ENCODE measurements at regions not wholly inside any gene's neighbourhood (a gene's known extent, or its start where the extent isn't known, plus 50 kb on each side); places are given as distances from the start of the nearest gene placed in this dataset.
"Not testable (repeated sequence)": the region's sequence is repeated elsewhere in the genome, so short reads cannot be mapped to it uniquely, and the experiment has no call there.

DNA sequence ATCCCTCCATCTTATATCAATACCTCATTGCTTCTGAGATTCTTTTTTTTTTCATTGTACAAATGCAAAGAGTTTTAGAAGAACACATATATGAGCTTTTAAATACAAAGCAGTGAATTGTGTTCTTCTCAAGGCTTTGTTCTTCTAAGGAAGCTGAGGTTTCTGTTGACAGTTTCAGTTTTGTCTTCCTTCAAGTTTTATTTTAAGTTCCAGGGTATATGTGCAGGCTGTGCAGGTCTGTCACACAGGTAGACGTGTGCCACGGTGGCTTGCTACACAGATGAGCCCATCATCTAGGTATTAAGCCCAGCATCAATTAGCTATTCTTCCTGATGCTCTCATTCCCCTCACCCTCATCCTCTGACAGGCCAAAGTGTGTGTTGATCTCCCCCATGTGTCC, 201.2 kb upstream of the DIPK2B start:
- no peak for ATAC-seq
- 42 to 61% methylated on average over 2 of the region's 2 CpGs for WGBS, 2 donors (ENCODE audit: low coverage in 1 of 2)
- Histone ChIP-seq H3K4me1 (no peaks in the 10 kb centered on the region), H3K4me3 (no peak overlapping the region), H3K27ac (no peak overlapping the region), H3K36me3 (no peaks in the 10 kb centered on the region), H3K9me3 (no peaks in the 10 kb centered on the region), H3K27me3 (no peaks in the 10 kb centered on the region)
- TF ChIP-seq POLR2A (IDR thresholded peaks at IDR 0.05), result no peak
- TF ChIP-seq POLR2AphosphoS5 (IDR thresholded peaks at IDR 0.05), result no peak
- no peak for TF ChIP-seq CTCF (IDR thresholded peaks at IDR 0.05)
- TF ChIP-seq EP300 (IDR thresholded peaks at IDR 0.05), result no peak

- 38 to 56% methylated on average over 6 to 7 of the region's 8 CpGs for WGBS, 2 donors (ENCODE audit: low coverage in 1 of 2)
- peak overlapping the region in 3 of 4 donors; percentile 42 to 51 (median 47) for H3K27ac ChIP-seq
Observed at GRCh38 chrX:45400951-45401725, 200.5 kb upstream of the DIPK2B start.

DNA sequence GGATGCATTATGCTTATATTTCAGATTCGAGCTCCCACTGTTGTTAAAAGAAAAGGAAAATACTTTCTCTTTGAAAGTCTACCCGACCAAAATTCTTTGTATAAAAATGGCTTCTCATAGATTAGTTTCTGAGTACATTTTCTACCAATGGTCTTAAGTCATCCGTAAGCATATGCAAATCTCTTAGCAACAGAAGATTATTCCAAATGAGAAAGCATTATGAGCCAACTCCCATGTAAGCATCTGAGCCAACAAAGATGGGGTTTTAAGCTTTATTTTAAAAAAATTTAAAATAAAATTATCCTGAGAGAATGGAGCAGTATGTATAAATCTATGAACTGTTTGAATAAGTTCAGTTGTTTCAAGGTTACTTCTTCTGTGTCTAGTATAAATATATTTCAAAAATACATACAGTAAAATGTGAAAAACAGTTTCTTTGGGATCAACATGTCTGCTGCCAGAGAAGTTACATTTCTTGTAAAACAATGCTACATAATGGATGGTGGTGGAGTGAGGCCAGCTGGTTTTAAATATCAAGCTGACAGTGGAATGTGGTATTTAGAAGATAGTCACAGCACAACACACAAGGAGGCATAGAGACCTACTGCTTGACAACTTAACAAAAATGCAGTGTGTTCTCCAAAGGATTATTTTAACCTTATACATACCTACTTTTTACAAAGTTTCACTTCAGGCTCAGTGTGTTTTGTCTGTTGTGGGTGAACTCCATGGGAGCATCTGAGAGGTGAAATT, 199.5 kb upstream of the DIPK2B start:
- WGBS, 2 donors (ENCODE audit: low coverage in 1 of 2), result 24 to 31% methylated on average over 3 of the region's 3 CpGs
- TF ChIP-seq POLR2AphosphoS5 (IDR thresholded peaks at IDR 0.05) (no peak), CTCF (IDR thresholded peaks at IDR 0.05) (no peak), EP300 (IDR thresholded peaks at IDR 0.05) (no peak)

More at GRCh38 chrX:45400951-45401725, 200.5 kb upstream of the DIPK2B start:
- not testable (repeated sequence) for ATAC-seq, H3K9me3 ChIP-seq, H3K36me3 ChIP-seq, H3K4me3 ChIP-seq, H3K4me1 ChIP-seq, H3K27me3 ChIP-seq

DNA sequence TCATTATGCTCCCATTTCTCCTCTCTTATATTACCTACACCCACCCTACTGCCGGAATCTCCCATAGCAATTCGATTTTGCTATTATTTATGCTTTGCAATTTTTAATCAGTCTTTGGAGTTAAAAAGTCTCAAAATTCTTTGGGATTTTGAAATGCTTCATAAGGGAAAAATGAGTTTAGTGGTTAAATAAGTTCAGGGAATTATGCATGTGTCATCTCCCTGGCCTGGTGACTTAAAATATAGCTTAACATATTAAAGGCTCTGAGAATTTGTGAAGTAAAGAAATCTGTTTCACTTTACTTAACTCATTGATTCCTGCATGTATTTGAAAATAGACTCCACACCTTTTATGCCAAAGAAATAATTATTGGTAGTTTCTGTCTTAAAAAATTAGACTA, 185.1 kb upstream of the DIPK2B start:
- no peak for TF ChIP-seq POLR2AphosphoS5 (IDR thresholded peaks at IDR 0.05)
- no peak for TF ChIP-seq CTCF (IDR thresholded peaks at IDR 0.05)
- no peak for TF ChIP-seq EP300 (IDR thresholded peaks at IDR 0.05)
- TF ChIP-seq POLR2A (IDR thresholded peaks at IDR 0.05), result no peak
- no peaks in the 10 kb centered on the region for H3K36me3 ChIP-seq
- no peaks in the 10 kb centered on the region for H3K4me1 ChIP-seq
- H3K4me3 ChIP-seq, result no peak overlapping the region
- no peak overlapping the region for H3K27ac ChIP-seq
- ATAC-seq, result no peak
- no peaks in the 10 kb centered on the region for H3K9me3 ChIP-seq
- no peaks in the 10 kb centered on the region for H3K27me3 ChIP-seq
- 58 to 80% methylated on average over 2 of the region's 2 CpGs for WGBS, 2 donors (ENCODE audit: low coverage in 1 of 2)

More for the DNA sequence above, 199.5 kb upstream of the DIPK2B start:
- H3K4me1 ChIP-seq, result no peaks in the 10 kb centered on the region
- ATAC-seq, result no peak
- H3K27ac ChIP-seq, result peak overlapping the region in 3 of 4 donors; percentile 42 to 51 (median 47)
- no peaks in the 10 kb centered on the region for H3K36me3 ChIP-seq
- H3K9me3 ChIP-seq, result peaks cover 0 to 7% (median 0%) of the 10 kb centered on the region in 3 donors
- H3K27me3 ChIP-seq, result no peaks in the 10 kb centered on the region
- H3K4me3 ChIP-seq, result no peak overlapping the region

- no CpG with 5 or more reads among the region's 34 CpGs for WGBS, 2 donors (ENCODE audit: low coverage in 1 of 2)
Observed at GRCh38 chrX:45381841-45382240, 181.2 kb upstream of the DIPK2B start.

More at GRCh38 chrX:45381841-45382240, 181.2 kb upstream of the DIPK2B start:
- TF ChIP-seq EP300 (IDR thresholded peaks at IDR 0.05) (no peak), POLR2AphosphoS5 (IDR thresholded peaks at IDR 0.05) (no peak), CTCF (IDR thresholded peaks at IDR 0.05) (no peak)
- no peak for ATAC-seq
- Histone ChIP-seq H3K27ac (no peak overlapping the region), H3K4me3 (no peak overlapping the region), H3K36me3 (no peaks in the 10 kb centered on the region), H3K27me3 (no peaks in the 10 kb centered on the region), H3K4me1 (no peaks in the 10 kb centered on the region), H3K9me3 (no peaks in the 10 kb centered on the region)
